Activated T-cell treated with anti-CD3 and anti-CD28 coated beads, Interleukin-2, amount 50 U/mL, for 24 hours (primary cell): ENCODE measurements at regions not wholly inside any gene's neighbourhood (a gene's known extent, or its start where the extent isn't known, plus 50 kb on each side); places are given as distances from the start of the nearest gene placed in this dataset.

Experiments
- DNase-seq: peaks from one replicate; pipeline ENCODE4 v3.0.0-alpha.2; 2020
- H3K27ac Mint-ChIP-seq: 2 replicates; pipeline ENCODE4 v1.8.0; 2020; ENCODE audit warnings: mild to moderate bottlenecking, mixed read lengths
- H3K27me3 Mint-ChIP-seq: 2 replicates; pipeline ENCODE4 v1.8.0; 2020; ENCODE audit warnings: mixed read lengths
- H3K36me3 Mint-ChIP-seq: 2 replicates; pipeline ENCODE4 v1.8.0; 2020; ENCODE audit warnings: low read depth, mixed read lengths
- H3K4me1 Mint-ChIP-seq: 2 replicates; pipeline ENCODE4 v1.8.0; 2020; ENCODE audit warnings: low read depth, mixed read lengths
- H3K4me3 Mint-ChIP-seq: 2 replicates; pipeline ENCODE4 v1.8.0; 2020; ENCODE audit warnings: mild to moderate bottlenecking, moderate library complexity, mixed read lengths
- H3K9me3 Mint-ChIP-seq: 2 replicates; pipeline ENCODE4 v1.8.0; 2020; ENCODE audit warnings: mixed read lengths

DNA sequence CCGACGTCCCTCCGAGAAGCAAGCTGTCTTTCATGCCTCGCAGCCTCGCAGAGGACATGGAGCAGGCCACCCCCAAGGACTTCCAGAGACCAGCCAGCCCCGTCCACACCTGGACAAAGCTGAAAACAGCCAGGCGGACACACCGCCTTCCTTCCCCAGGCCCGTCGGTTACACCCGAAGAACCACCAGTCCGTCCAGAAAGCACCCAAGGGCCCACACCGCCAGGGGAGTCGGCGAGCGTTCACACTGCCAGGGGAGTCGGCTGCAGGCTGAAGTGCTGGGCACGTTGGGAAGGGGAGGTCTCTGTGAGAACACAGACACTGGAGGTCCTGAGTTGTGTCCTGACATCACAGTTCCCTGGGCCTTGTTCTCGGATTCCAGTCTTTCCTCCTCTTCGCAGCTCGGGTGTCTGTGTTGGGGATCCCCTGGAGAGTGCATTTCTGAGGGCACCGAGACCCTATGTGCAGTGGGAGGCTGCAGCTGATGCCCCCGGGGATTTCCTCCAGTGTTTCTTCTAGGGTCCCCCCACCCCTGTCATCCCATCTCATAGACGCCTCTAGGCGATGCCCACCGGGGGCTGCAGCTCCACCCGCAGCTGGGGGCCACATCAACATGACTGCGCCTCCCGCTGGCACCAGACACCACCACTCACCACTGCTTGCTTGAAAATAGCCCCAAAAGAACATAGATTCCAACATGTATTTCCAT, 344.4 kb upstream of the SALL3 start:
- H3K27me3 Mint-ChIP-seq: no peaks in the 10 kb centered on the region
- peaks cover 15% of the 10 kb centered on the region for H3K9me3 Mint-ChIP-seq
- no peak overlapping the region for H3K4me3 Mint-ChIP-seq
- H3K36me3 Mint-ChIP-seq: peaks cover 6% of the 10 kb centered on the region
- no peak for DNase-seq
- H3K27ac Mint-ChIP-seq: no peak overlapping the region
- peaks cover 32% of the 10 kb centered on the region for H3K4me1 Mint-ChIP-seq

DNA sequence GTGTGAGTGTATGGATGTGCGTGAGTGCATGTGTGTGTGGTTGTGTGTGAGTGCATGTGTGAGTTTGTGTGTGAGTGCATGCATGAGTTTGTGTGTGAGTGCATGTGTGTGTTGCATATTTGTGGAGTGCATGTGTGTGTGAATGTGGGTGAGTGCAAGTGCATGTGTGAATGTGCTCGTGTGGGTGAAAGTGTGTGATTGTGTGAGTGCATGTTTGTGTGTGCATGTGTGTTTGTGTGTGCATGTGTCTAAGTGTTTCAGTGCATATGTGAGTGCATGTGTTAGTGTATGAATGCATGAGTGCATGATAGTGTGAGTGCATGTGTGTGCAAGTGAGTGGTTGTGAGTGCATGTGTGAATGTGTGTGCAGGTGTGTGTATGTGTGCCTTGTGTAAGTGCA, 343.4 kb upstream of the SALL3 start:
- Mint-ChIP-seq H3K9me3 (peaks cover 5% of the 10 kb centered on the region), H3K4me3 (no peak overlapping the region)

DNA sequence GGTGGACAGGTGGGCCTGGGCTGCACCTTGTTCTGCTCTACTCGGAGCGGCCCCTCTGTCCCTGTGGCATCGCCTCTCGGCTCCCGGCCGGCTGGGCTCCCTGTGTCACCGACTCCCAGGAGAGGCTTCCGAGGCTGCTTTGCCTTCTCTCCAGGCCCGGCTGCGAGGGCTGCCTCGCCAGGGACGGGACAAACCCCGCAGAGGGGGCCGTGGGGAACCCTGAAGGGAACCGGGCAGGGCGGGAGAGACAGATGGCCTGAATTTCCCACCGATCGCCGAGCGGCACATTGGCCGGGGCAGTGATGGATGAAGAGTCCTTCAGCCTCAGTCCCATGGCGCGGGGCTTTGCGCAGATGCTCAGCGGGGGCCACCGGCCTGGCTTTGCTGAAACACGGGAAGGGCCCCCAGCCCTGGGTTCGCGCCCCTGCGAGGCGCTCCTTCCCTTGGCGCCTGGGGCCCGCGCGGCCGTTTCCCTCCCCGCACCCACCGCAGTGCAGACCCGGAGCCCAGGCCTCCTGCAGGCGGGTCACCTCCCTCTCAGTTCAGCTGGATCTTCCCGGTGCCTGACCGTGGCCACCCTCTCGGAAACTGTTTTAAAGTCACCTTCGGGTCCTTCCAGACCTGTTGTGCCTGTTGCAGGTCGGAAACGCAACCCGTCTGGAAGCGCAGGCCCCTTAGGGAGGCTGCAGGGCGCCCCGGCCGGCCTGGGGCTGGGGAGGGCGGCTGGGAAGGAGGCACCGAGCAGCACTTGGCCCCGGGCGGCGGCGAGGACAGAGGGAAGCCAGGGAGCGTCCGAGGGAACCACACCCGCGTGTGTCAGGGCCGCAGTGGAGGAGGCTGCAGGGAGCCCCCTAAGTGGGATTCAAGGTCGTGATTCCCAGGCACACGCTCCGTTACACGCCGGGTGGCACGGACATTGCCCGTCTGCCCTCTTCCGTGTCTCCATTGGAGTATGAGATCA, 341.9 kb upstream of the SALL3 start:
- no peak overlapping the region for H3K27ac Mint-ChIP-seq
- peaks cover 6% of the 10 kb centered on the region for H3K36me3 Mint-ChIP-seq
- H3K9me3 Mint-ChIP-seq: peaks cover 5% of the 10 kb centered on the region
- DNase-seq: peak; percentile 9
- no peak overlapping the region for H3K4me3 Mint-ChIP-seq
- H3K4me1 Mint-ChIP-seq: peaks cover 51% of the 10 kb centered on the region
- H3K27me3 Mint-ChIP-seq: no peaks in the 10 kb centered on the region

More for the DNA sequence above, 343.4 kb upstream of the SALL3 start:
- no peak for DNase-seq
- no peak overlapping the region for H3K27ac Mint-ChIP-seq
- H3K27me3 Mint-ChIP-seq: no peaks in the 10 kb centered on the region
- peaks cover 42% of the 10 kb centered on the region for H3K4me1 Mint-ChIP-seq
- H3K36me3 Mint-ChIP-seq: peaks cover 6% of the 10 kb centered on the region

GRCh38 chr18:78639006-78639950, 340.3 kb upstream of the SALL3 start:
- H3K4me3 Mint-ChIP-seq: no peak overlapping the region
- peak overlapping the region; percentile 62 for H3K27ac Mint-ChIP-seq
- H3K4me1 Mint-ChIP-seq: peaks cover 57% of the 10 kb centered on the region
- peaks cover 2% of the 10 kb centered on the region for H3K36me3 Mint-ChIP-seq
- H3K9me3 Mint-ChIP-seq: peaks cover 5% of the 10 kb centered on the region
- H3K27me3 Mint-ChIP-seq: no peaks in the 10 kb centered on the region
- no peak for DNase-seq

DNA sequence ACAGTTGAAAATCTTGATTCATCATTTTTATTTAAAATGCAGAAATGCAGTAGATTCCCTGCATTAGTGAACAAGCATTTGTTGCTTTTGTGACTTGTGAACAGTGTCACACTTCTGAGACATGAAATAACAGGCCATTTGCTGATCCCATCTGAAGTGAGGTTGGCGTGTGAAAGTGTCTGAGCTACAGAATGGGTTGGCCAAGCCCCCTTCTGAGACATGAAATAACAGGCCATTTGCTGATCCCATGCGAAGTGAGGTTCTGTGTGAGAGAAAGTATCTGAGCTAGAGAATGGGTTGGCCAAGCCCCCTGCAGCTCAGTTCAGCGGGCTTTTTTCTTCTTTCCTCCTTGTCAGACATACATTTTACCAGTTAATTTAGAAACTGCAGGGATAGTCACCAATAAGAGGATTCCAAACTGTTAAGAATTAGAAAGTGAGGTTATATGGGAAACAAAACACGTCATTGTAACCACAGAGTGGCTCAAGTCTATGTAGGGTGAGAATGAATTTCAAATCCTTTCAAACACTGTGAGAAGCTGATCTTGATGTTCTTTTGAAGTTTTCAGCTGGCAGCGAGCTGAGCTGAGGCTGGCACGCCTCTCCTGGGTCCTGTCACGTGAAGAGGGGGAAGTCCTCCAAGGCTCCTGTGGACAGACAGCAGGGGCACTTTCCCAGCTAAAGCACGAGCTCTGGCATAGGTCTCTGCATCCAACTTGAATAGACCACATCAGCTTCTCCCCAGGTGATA, 339.2 kb upstream of the SALL3 start:
- H3K4me1 Mint-ChIP-seq: peaks cover 56% of the 10 kb centered on the region
- no peak overlapping the region for H3K27ac Mint-ChIP-seq
- H3K9me3 Mint-ChIP-seq: peaks cover 5% of the 10 kb centered on the region
- no peaks in the 10 kb centered on the region for H3K27me3 Mint-ChIP-seq
- no peak for DNase-seq
- H3K4me3 Mint-ChIP-seq: no peak overlapping the region
- H3K36me3 Mint-ChIP-seq: no peaks in the 10 kb centered on the region

DNA sequence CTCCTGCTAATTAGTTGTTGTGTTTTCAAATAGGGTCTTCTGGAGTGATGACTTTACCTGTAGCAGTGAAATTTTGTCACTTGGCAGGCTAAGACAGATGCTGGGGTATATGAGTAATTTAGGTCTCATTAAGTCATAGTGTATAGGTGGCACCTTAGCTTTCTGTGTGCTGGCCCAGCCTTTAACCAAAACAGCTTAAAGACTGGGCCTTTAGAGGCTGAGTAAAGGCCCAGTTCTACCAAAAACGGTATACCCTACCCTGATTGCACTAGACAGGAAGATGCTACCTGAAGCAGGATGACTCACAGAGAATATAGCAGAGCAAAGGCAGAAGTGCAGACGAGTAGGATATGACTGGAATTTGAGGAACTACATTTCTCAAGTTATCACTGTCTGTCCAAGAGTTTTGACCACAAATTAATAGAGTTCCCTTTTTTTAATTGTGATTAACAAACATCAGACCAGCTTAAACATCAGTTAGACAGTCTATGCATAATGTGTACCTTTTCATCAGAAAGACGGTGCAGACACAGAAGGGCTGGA, 337.9 kb upstream of the SALL3 start:
- peaks cover 47% of the 10 kb centered on the region for H3K4me1 Mint-ChIP-seq
- no peak overlapping the region for H3K27ac Mint-ChIP-seq
- H3K9me3 Mint-ChIP-seq: no peaks in the 10 kb centered on the region
- no peaks in the 10 kb centered on the region for H3K27me3 Mint-ChIP-seq
- no peak overlapping the region for H3K4me3 Mint-ChIP-seq
- no peaks in the 10 kb centered on the region for H3K36me3 Mint-ChIP-seq
- DNase-seq: no peak

DNA sequence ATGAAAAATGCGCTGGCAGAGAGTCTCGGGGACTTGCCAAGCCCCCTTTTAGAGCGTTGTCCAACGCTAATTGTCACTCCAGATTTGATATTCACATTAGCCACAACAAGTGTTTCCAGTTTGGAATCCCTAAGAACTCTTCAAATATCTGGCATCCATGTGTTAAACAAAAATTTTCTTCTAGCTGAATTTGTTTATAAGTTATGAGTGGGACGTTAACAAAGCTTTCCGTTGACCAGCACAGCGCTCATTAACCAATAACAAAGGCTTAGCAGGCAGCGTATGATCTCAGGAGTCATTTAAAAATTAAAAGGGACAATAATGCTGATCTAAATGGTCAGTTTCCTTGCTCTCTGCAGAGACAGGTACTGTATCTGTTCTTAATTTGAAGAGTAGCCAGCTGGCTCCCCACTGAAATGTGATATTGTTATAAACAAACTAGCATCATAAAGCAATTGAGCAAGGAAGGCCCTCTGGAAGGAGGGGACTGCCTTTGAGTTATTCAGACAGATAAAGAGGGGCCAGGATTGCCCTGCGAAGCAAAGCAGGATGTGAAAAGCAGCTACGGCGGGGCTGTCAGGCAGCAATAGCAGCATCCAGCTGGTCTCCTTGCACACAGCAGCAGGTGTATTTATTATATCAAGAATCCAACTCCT, 337.2 kb upstream of the SALL3 start:
- no peak overlapping the region for H3K4me3 Mint-ChIP-seq
- H3K4me1 Mint-ChIP-seq: peaks cover 47% of the 10 kb centered on the region
- H3K27ac Mint-ChIP-seq: no peak overlapping the region
- no peaks in the 10 kb centered on the region for H3K27me3 Mint-ChIP-seq
- no peak for DNase-seq
- H3K9me3 Mint-ChIP-seq: no peaks in the 10 kb centered on the region
- no peaks in the 10 kb centered on the region for H3K36me3 Mint-ChIP-seq

DNA sequence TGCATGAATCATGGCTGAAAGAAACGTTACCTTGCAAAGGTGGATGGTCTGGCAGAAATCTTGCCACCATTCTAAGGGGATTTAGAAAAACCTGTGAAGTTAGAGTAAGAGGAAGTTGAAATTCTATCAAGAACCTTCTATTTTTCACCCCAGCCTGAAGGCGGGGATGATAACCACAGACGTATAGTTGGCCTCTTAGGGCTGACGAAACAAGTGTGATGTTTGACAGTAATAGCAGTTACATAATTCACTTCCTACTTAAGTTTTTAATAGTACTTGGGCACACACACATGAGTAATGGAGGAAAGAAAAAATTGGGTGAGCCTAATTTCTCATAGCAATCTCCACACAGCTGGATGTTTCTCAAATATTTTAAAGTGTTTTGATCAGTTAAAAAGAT, 336.6 kb upstream of the SALL3 start:
- Mint-ChIP-seq H3K9me3 (no peaks in the 10 kb centered on the region), H3K27ac (no peak overlapping the region), H3K4me3 (no peak overlapping the region), H3K4me1 (peaks cover 47% of the 10 kb centered on the region), H3K27me3 (no peaks in the 10 kb centered on the region), H3K36me3 (no peaks in the 10 kb centered on the region)
- no peak for DNase-seq

- no peak for DNase-seq
- Mint-ChIP-seq H3K36me3 (no peaks in the 10 kb centered on the region), H3K27ac (peak overlapping the region; percentile 40), H3K4me1 (peaks cover 47% of the 10 kb centered on the region), H3K4me3 (no peak overlapping the region), H3K9me3 (no peaks in the 10 kb centered on the region), H3K27me3 (no peaks in the 10 kb centered on the region)
Measured at GRCh38 chr18:78643981-78644380, 335.6 kb upstream of the SALL3 start.

- Mint-ChIP-seq H3K4me1 (peaks cover 39% of the 10 kb centered on the region), H3K4me3 (no peak overlapping the region), H3K27me3 (no peaks in the 10 kb centered on the region), H3K36me3 (no peaks in the 10 kb centered on the region), H3K9me3 (no peaks in the 10 kb centered on the region), H3K27ac (no peak overlapping the region)
- no peak for DNase-seq
Measured at GRCh38 chr18:78645216-78645615, 334.4 kb upstream of the SALL3 start.

DNA sequence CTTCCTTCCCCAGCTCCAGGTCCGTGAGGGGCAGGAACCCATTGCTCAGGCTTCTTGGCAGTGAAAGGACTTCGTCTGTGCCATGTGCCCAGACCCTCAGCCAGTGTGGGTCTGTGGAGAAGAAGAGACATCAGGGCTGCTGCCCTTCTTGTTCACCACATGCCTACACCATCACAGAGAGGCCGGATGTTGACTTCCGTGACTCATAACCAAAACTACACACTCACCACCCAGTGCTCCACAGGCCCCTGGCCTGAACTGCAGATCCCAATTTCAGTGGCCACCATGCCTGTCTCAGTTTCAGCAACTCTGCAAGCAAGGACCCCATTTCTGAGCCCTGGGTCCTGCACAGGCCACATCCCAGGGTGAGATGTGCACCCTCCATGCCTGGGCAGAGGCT, 332.6 kb upstream of the SALL3 start:
- H3K36me3 Mint-ChIP-seq: no peaks in the 10 kb centered on the region
- H3K27ac Mint-ChIP-seq: no peak overlapping the region
- H3K4me1 Mint-ChIP-seq: peaks cover 21% of the 10 kb centered on the region
- no peaks in the 10 kb centered on the region for H3K9me3 Mint-ChIP-seq
- DNase-seq: no peak
- H3K4me3 Mint-ChIP-seq: no peak overlapping the region
- no peaks in the 10 kb centered on the region for H3K27me3 Mint-ChIP-seq

- H3K4me3 Mint-ChIP-seq: no peak overlapping the region
- no peak overlapping the region for H3K27ac Mint-ChIP-seq
- H3K27me3 Mint-ChIP-seq: no peaks in the 10 kb centered on the region
- peaks cover 3% of the 10 kb centered on the region for H3K4me1 Mint-ChIP-seq
- peaks cover 3% of the 10 kb centered on the region for H3K9me3 Mint-ChIP-seq
- DNase-seq: no peak
- peaks cover 4% of the 10 kb centered on the region for H3K36me3 Mint-ChIP-seq
Measured at GRCh38 chr18:78649421-78649820, 330.2 kb upstream of the SALL3 start.

- Mint-ChIP-seq H3K27ac (no peak overlapping the region), H3K36me3 (peaks cover 4% of the 10 kb centered on the region), H3K9me3 (peaks cover 3% of the 10 kb centered on the region), H3K4me3 (no peak overlapping the region), H3K4me1 (no peaks in the 10 kb centered on the region), H3K27me3 (no peaks in the 10 kb centered on the region)
- DNase-seq: no peak
Measured at GRCh38 chr18:78650926-78651325, 328.7 kb upstream of the SALL3 start.
